ENCODE measurements at regions not wholly inside any gene's neighbourhood (a gene's known extent, or its start where the extent isn't known, plus 50 kb on each side); places are given as distances from the start of the nearest gene placed in this dataset.
"Not testable (repeated sequence)": the region's sequence is repeated elsewhere in the genome, so short reads cannot be mapped to it uniquely, and the experiment has no call there.

GRCh38 chr12:75943730-75944096 lies 87.9 kb downstream of the PHLDA1 start:
- intact Hi-C loops (cut with DNase I) = no loop called here
- H3K36me3 ChIP-seq = no peaks in the 10 kb centered on the region
- H3K4me1 ChIP-seq = peaks cover 21% of the 10 kb centered on the region
- no peaks in the 10 kb centered on the region for H3K9me3 ChIP-seq
- DNase-seq (no peak), ATAC-seq (no peak)
- no peak for TF ChIP-seq CTCF (IDR thresholded peaks at IDR 0.05)
- no peak overlapping the region for H3K4me3 ChIP-seq
- H3K27ac ChIP-seq = peak overlapping the region; percentile 39
- H3K27me3 ChIP-seq = no peaks in the 10 kb centered on the region

- H3K36me3 ChIP-seq; H3K9me3 ChIP-seq; H3K27ac ChIP-seq; DNase-seq; H3K27me3 ChIP-seq; H3K4me3 ChIP-seq; intact Hi-C loops (cut with DNase I); ATAC-seq: not testable (repeated sequence)
- peaks cover 21% of the 10 kb centered on the region for H3K4me1 ChIP-seq
These were observed 89.9 kb downstream of the PHLDA1 start for GRCh38 chr12:75941661-75942060.

- DNase-seq = no peak
- intact Hi-C loops (cut with DNase I) = no loop called here
- Histone ChIP-seq H3K4me1 (peaks cover 22% of the 10 kb centered on the region), H3K27me3 (no peaks in the 10 kb centered on the region), H3K36me3 (no peaks in the 10 kb centered on the region), H3K9me3 (no peaks in the 10 kb centered on the region), H3K27ac (no peak overlapping the region), H3K4me3 (no peak overlapping the region)
- no peak for ATAC-seq
- no peak for TF ChIP-seq CTCF (IDR thresholded peaks at IDR 0.05)
These were observed 92.4 kb downstream of the PHLDA1 start for GRCh38 chr12:75939016-75939642.

- Histone ChIP-seq H3K27ac (no peak overlapping the region), H3K9me3 (no peaks in the 10 kb centered on the region), H3K4me3 (no peak overlapping the region), H3K36me3 (no peaks in the 10 kb centered on the region), H3K4me1 (peaks cover 20% of the 10 kb centered on the region), H3K27me3 (no peaks in the 10 kb centered on the region)
- TF ChIP-seq CTCF (IDR thresholded peaks at IDR 0.05) = no peak
- DNase-seq = no peak
- no peak for ATAC-seq
- intact Hi-C loops (cut with DNase I) = no loop called here
These were observed 93.4 kb downstream of the PHLDA1 start for GRCh38 chr12:75938189-75938588.

GRCh38 chr12:75937486-75937885 lies 94.1 kb downstream of the PHLDA1 start:
- DNase-seq = no peak
- no peak for ATAC-seq
- Histone ChIP-seq H3K4me1 (peaks cover 20% of the 10 kb centered on the region), H3K4me3 (no peak overlapping the region), H3K27ac (no peak overlapping the region), H3K27me3 (no peaks in the 10 kb centered on the region), H3K9me3 (no peaks in the 10 kb centered on the region), H3K36me3 (no peaks in the 10 kb centered on the region)
- TF ChIP-seq CTCF (IDR thresholded peaks at IDR 0.05) = no peak
- intact Hi-C loops (cut with DNase I) = no loop called here

- no peaks in the 10 kb centered on the region for H3K36me3 ChIP-seq
- H3K4me1 ChIP-seq = peaks cover 20% of the 10 kb centered on the region
- intact Hi-C loops (cut with DNase I) = no loop called here
- no peaks in the 10 kb centered on the region for H3K27me3 ChIP-seq
- no peak for TF ChIP-seq CTCF (IDR thresholded peaks at IDR 0.05)
- ATAC-seq (no peak), DNase-seq (no peak)
- no peak overlapping the region for H3K4me3 ChIP-seq
- H3K27ac ChIP-seq = no peak overlapping the region
- H3K9me3 ChIP-seq = no peaks in the 10 kb centered on the region
These were observed 94.8 kb downstream of the PHLDA1 start for GRCh38 chr12:75936515-75937440.
